GM18507 (cell line): ENCODE measurements at regions not wholly inside any gene's neighbourhood (a gene's known extent, or its start where the extent isn't known, plus 50 kb on each side); places are given as distances from the start of the nearest gene placed in this dataset.
A peak's percentile ranks its signal among the peaks of the same experiment; 100 is the strongest.

ENCODE experiments used
- DNase-seq: peaks from one replicate; pipeline ENCODE4 v3.0.0; 2011; ENCODE audit warnings: low read depth; ENCODE audit not compliant: insufficient read length; ENCODE audit errors: extremely low spot score
- FAIRE-seq: peaks from 2 replicates; lab custom pipeline; 2011; peaks lifted over from hg19 to GRCh38; lab: Jason Lieb, UNC

DNA sequence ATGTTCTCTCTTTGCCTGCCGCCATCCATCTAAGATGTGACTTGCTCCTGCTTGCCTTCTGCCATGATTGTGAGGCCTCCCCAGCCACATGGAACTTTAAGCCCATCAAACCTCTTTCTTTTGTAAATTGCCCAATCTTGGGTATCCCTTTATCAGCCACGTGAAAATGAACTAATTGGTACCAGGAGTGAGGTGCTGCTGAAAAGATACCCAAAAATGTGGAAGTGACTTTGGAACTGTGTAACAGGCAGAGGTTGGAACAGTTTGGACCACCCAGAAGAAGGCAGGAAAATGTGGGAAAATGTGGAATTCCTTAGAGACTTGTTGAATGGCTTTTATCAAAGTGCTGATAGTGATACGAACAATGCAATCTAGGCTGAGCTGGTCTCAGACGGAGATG lies 694.9 kb downstream of the FRK start:
- DNase-seq (no peak), FAIRE-seq (no peak)

DNA sequence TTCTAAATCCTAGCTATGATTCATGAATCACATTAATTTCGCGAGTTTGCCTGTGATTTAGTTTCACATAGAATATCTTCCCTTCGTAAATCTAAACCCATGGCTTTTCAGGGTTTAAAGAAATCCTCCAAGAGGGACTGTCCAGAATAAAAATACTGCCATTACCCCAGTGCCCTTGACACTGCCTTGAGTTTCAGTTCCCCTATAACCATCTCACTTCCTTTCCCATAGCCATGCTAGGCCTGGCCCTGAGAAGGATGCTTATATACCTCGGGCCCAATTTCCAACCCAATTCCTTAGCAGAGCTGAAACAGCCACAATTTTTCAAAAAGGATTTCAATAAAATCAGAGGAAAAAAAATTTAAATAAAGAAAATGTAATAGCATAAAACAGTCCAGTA lies 697.3 kb downstream of the FRK start:
- no peak for DNase-seq
- FAIRE-seq: peak; percentile 36

DNA sequence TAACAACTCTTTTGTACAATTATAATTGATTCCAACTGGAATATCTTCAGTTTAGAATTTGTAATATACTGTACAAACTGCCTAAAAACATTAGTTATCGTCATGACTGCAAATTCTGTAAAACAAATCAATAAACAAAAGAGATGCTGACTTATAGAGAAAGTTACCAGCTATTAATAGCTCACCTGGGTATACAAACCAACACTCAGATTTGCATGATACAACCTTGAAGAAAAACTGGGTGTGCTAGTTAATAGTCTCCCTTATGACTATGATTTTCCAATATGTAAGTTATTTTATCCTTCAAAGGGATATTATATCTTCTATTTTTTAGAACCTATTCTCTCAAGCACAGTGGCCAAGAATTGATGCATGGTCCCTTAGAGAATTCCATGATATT lies 698.5 kb downstream of the FRK start:
- no peak for FAIRE-seq
- DNase-seq: no peak

DNA sequence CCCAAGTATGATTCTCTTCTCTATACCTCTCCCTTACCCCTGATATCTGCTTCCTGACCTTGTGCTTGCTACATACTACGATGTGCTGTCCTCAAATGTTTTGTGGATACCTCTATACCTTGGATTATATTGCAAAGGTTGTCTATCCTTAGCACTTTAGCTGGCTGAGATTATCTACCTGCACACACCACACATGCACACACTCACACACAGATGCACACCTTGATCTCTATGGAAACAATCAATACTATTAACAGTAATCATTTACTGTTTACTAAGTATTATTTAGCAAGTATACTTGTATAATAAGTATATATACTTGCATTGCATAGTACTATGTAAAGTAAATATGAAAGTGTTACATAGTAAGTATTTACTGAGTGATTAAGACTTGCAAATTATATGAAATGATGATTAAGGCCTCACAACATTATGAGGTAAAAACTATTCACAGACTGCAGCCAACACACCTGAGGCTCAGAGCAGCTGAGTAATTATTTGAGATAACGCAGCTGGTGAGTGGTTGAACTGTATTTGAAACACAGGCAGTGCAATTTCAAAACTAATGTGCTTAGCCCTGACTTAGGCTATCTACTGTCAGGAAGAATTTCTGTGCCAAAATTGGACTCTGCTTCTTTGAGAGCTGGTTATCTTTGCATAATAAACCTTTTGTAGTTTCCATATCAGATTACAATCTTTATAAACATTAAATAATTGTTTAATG lies 699.9 kb downstream of the FRK start:
- FAIRE-seq: no peak
- no peak for DNase-seq

DNA sequence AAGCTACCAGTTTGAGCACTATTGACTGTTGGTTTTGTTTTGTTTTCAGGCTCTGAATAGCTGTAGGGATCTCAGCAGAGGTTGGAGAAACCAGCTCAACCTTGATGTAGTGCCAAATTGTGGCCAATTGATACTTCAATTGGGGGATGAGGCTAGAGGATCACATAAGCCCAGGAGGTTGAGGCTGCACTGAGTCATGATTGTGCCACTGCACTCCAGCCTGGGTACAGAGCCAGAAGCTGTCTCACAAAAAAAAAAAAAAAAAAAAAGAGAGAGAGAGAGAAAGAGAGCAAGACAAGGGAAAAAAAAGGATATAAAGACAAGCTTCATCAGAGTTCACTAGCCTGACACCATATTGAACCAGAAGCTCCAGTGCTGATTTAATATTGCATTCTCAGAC lies 702.1 kb downstream of the FRK start:
- FAIRE-seq: no peak
- no peak for DNase-seq

DNA sequence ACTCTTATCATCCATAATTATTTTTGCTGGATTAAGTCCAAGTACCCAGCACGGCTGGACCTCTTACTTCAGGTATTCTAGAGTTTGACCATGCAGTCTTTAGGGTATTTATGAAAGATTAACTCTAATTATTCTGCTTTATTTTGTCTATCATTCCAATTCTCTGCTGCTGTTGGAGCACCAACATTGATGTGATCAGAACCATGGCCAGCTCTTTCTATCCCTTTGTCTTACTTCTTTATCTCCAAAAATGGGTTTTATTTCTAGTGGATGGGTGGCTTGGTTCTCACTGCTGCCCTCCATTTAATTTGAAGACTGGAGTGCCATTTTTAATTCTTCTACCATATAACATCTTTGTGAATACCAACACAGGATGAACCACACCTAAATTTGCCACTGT lies 704.3 kb downstream of the FRK start:
- DNase-seq (no peak), FAIRE-seq (no peak)

DNA sequence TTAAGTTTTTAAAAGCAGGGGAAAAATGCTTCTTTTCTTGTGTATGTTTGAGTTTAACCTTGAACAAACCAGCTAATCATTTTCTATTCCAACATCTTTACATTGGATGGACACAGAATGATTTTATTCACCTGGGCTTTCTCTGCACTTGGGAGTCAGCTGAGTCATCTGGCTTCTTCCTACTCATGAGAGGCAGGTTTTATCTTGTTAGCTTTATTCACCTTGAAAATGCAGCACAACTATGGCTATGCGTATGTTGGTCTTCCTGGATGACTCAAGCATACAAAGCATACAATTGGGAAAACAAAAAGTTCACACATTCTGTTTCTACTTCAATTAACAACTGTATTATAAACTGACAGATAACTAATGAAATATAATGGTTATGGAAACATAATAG lies 737.7 kb downstream of the FRK start:
- DNase-seq (no peak), FAIRE-seq (no peak)

DNA sequence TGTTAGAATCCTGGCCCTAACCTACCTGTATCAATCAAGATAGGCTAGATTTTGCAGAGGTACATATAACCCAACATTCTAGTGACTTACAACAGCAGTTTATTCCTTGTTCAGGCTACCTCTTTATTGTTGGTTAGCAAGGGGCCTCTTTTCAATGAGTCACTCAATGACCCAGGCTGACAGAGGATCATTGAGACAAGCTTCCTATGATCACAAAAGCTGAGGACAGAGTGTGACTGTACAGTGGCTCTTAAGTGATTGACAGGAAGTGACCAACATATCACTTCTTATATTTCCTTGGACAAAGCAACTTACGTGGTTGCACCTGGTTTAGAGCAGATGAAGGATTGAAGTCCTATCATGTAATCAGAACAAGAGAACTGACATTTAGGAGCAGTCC lies 740.9 kb downstream of the FRK start:
- no peak for FAIRE-seq

DNA sequence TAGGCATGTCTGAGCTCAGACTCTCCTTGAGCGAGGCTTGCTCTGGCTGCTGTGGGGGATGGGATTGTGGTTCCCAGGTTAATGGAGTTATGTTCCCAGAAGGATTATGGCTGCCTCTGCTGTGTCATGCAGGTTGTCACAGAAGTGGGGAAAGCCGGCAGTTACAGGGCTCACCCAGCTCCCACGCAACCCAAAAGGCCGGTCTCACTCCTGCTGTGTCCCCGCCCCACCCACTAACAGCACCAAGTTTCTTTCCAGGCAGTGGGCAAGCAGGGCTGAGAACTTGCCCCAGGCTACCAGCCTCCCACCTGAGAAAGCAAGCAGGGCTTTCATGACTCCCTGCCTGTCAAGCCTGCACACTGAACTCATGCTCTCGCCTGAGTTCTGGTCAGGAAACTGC lies 750.5 kb downstream of the FRK start:
- DNase-seq (no peak), FAIRE-seq (no peak)

More for the DNA sequence above, 740.9 kb downstream of the FRK start:
- no peak for DNase-seq

DNA sequence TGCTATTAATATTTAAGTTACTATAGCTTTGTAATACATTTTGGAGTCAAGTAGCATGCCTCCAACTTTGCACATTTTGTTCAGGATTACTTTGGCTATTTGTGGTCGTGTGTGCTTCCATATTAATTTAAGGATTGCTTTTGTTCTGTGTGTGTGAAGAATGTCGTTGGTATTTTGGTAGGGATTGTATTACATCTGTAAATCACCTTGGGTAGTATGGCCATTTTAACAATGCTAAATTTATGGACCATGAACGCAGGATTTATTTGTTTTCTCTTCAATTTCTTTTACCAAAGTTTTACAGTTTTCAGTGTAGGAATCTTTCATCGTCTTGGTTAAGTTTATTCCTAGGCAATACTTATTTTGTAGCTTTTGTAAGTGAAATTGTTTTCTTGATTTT lies 758.0 kb downstream of the FRK start:
- DNase-seq: no peak
- no peak for FAIRE-seq

DNA sequence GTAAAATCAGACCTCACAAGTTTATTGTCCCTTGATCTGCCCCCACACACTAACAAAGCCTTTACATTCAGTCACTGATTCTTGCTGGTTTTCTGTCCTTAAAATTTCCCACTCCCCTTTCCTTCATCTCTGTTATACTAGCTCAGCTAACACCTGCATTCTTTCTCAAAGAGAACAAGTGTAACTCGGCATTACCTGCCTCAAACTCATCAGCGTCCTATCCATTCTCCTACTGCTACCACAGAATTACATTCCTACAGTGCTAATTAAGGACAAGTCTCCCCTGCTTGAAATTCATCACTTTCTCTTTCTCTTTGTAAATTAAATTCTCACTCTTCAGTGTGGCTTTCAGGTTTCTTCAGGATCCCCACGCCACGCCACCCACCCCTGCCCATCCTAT lies 773.2 kb downstream of the FRK start:
- no peak for DNase-seq
- FAIRE-seq: no peak

DNA sequence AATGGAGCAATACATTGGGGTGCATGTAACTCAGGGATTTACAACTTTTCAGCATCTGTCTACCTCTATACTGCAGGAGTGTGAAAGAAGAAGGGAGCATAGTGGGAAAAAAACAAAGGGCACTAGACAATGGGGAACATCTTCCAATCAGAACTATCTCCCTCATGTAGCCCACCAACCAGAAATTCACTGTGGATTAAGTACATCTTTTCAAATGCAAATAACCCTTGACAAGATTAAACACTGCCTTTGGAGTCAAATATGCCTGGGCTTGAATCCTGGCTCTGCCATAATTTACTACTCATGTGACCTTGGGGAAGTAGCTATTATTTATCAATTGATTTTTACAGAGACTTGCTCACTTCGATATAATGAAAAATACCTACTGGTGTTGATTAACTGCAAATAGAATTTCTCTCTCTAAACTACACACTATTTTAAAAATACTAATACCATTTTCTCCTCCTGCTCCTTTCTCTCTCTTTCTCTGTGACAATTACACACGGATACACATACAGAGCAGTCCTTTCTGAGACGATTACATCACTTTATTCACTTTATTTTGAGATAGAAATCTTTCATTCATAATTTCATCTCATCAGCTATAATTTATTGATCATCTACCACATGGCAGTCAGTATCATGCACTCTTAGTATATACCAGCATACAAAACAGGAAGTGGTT lies 783.7 kb downstream of the FRK start:
- no peak for DNase-seq
- FAIRE-seq: no peak

DNA sequence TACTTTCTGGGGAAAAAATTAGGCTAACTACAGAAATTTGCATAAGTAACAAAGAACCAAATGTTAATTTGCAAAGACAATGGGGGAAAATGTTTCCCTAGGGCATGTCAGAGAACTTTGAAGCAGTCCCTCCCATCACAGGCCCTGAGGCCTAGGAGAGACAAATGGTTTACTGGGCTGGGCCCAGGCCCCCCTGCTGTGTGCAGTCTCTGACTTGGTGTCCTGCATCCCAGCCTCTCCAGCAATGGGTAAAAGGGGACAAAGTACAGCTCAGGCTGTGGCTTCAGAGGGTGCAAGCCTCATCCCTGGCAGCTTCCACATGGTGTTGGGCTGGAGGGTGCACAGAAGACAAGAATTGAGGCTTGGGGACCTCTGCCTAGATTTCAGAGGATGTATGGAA lies 788.4 kb downstream of the FRK start:
- DNase-seq (no peak), FAIRE-seq (no peak)

DNA sequence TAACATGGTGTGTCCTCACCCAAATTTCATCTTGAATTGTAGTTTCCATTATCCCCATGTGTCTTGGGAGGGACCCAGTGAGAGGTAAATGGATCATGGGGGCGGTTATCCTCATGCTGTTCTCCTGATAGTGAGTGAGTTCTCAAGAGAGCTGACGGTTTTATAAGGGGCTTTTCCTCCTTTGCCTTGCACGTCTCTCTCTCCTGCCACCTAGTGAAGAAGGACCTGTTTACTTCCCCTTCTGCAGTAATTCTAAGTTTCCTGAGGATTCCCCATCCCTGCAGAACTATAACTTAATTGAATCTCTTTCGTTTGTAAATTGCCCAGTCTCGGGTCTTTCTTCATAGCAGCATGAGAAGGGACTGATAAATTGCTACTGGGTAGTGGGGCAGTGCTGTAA lies 789.3 kb downstream of the FRK start:
- DNase-seq: no peak
- no peak for FAIRE-seq

DNA sequence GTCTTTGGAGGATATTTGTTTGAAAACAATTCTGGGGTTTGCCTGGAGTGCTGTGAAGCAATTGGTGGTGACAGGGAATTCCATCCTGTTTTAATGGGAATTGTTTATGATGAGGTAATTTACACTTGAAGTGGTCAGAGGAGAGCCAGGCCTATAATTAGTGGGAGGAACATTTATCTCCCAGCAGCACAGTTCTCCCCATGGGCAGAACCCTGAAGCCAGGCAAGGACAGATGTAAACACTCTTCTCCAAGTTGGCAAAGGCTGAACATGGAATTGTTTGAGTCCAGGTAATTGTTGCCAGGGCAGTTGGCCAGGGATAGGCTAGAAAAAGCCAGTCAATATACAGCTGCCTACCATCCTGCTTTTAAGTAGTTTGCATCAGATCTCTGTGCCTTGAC lies 789.7 kb downstream of the FRK start:
- FAIRE-seq: no peak
- no peak for DNase-seq

DNA sequence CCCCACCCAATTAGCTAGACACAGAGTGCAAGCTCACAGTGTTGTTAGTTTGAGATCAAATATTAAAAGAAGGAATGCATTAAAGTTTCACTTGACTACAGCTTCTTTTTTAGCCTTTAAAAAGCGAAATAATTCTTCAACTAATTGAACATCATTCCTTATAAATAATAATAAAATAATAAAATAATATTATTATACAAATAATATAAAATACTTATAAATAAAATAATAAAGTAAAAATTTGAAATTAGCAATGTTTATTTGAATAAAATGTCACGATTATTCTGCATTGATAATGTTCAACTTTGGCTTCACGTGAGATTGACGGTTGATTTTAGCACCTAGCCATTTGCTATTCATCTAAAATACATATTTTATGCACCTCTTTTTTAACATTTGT lies 819.3 kb downstream of the FRK start:
- no peak for DNase-seq
- FAIRE-seq: no peak

DNA sequence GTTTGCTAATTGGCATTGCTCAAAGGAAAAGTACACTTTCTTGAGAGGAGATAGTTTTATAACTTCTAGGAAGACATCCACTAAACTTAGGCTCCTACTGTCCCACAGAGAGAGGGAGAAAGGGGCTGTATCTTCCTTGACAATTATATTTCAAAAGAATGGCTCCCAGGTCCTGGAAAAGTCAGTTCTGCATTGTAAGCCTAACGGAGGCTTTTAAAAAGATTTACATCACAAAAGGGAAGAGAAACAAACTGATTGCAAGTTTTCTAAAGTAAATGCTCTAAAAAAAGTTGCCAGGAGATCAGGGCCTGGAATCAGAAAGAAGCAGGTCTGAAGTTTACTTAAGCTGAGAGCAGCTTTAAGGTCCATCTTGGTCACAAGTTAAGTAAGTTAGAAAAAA lies 839.5 kb downstream of the FRK start:
- DNase-seq (no peak), FAIRE-seq (no peak)

DNA sequence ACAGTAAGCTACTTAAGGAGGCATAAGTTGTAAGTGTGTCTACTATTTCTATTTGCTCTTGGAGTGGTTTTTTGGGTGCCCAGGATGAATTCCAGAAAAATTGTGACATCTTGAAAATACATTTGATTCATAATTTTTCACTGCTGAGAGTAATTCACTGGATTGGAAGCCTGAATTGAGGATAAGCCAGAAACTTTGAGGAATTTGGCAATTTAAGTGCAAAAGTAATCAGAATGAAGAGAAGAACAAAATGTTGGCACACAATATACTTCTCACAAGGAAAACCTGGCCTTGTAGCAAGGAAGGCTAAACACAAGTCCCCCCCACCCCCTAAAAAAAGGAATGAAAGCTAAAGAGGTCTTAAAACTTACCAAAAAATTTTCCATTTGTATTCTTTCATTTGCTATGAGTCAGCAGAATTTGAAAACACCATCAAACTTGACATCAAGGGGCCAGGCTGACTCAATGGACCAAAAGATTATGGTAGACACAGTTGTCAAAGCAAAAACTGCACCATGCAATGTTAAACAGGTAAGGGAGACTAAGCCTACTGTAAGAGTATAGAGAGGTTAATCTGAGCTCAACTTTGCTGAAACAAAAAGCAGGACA lies 840.0 kb downstream of the FRK start:
- DNase-seq (no peak), FAIRE-seq (no peak)

DNA sequence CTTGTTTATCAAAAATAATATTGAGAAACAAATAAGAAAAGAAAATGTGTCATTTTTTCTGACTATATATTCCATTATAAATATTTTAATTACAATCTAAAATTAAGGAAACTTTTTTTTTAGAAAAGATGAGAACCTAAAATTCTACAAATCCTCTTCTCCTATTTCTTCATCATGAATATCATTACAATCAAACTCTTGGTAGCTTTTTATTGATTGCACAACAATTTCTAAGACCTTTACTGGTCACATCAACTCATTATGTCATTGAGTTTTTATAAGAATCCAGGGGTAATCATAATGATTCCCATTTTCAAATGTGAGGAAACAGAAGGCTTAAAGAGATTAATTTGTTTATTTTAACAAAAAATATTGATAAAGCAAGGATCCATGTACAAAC lies 841.0 kb downstream of the FRK start:
- DNase-seq: no peak
- FAIRE-seq: no peak

DNA sequence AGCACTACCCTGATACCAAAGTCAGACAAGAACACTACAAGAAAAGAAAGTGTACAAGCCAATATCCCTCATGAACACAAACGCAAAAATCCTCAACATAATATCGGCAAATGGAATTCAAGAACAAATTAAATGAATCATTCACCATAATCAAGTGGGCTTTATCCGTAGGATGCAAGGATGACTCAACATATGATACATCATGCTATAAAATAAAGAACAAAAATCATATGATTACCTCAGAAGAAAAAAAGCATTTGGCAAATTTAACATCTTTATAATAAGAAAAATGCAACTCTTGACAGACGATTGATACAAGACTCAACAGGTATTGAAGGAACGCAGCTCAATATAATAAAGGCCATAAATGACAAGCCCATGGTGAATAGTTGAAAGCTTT lies 843.9 kb downstream of the FRK start:
- no peak for FAIRE-seq
- no peak for DNase-seq

DNA sequence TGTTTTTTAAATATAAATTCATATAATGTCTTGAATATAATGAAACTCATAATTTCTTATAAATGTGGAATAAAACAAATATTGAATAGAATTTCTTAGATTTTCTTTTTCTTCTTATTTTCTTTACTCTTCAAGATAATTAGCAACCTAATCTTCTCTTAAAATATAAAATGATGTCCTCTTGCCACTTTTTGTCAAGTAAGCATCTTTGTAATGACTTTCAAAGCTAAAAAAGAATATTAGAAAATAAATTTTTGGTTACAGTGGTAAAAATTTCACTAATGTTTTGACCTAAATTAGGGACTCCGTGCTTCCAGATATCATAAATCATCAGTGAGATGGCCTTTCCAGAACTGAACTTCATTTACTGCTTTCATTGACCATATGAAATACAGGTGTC lies 846.4 kb downstream of the FRK start:
- DNase-seq (no peak), FAIRE-seq (no peak)
